Liver (tissue), 3 donors: ENCODE measurements at regions not wholly inside any gene's neighbourhood (a gene's known extent, or its start where the extent isn't known, plus 50 kb on each side); places are given as distances from the start of the nearest gene placed in this dataset.

Experiments
- ATF3 ChIP-seq: IDR thresholded peaks from 2 replicates; pipeline ENCODE4 v1.6.1; 2016; ENCODE audit warnings: antibody characterized with exemption
- CTCF ChIP-seq: fragments of 150-350 bp; IDR thresholded peaks from 2 replicates; pipeline ENCODE4 v1.5.1; 2017; ENCODE audit warnings: improper control_type of control experiment, low read depth, low read length; ENCODE audit not compliant: missing input control
- EGR1 ChIP-seq, 2 donors: IDR thresholded peaks; 2 replicates each; pipeline ENCODE4 v1.6.1; 2016 to 2018; ENCODE audit warnings: antibody characterized with exemption in 2 of 2, low read depth in 2 of 2
- FOXA1 ChIP-seq: IDR thresholded peaks from 2 replicates; pipeline ENCODE4 v1.6.1; 2016; ENCODE audit warnings: antibody characterized with exemption
- GABPA ChIP-seq, 2 donors: IDR thresholded peaks in 1 of 2; conservative IDR thresholded peaks in 1 of 2; 2 replicates each; pipeline ENCODE4 v1.6.1; 2016; ENCODE audit warnings: antibody characterized with exemption in 2 of 2, mild to moderate bottlenecking in 1 of 2, moderate library complexity in 1 of 2
- JUND ChIP-seq, 2 donors: IDR thresholded peaks; 2 replicates each; pipeline ENCODE4 v1.6.1; 2016; ENCODE audit warnings: antibody characterized with exemption in 2 of 2
- MAX ChIP-seq: IDR thresholded peaks from 2 replicates; pipeline ENCODE4 v1.6.1; 2016; ENCODE audit warnings: antibody characterized with exemption
- RAD21 ChIP-seq, 2 donors: IDR thresholded peaks; 2 replicates each; pipeline ENCODE4 v1.6.1; 2016; ENCODE audit warnings: antibody characterized with exemption in 2 of 2, mild to moderate bottlenecking in 2 of 2
- RXRA ChIP-seq, 2 donors: IDR thresholded peaks; 2 replicates each; pipeline ENCODE4 v1.6.1; 2017 to 2018; ENCODE audit warnings: antibody characterized with exemption in 2 of 2, mild to moderate bottlenecking in 1 of 2
- TAF1 ChIP-seq: conservative IDR thresholded peaks from 2 replicates; pipeline ENCODE4 v1.6.1; 2016; ENCODE audit warnings: antibody characterized with exemption, mild to moderate bottlenecking
- TF ChIP-seq, protein P1 (sequence below): IDR thresholded peaks from 2 replicates; pipeline ENCODE4 v1.6.1; 2016; ENCODE audit warnings: antibody characterized with exemption, mild to moderate bottlenecking
- donor health status: healthy.
- donor health status: healthy.

- TF ChIP-seq FOXA1 = no peak
- TF ChIP-seq CTCF = no peak
- no peak for TF ChIP-seq MAX
- no peak for TF ChIP-seq ATF3
- TF ChIP-seq, protein P1, sequence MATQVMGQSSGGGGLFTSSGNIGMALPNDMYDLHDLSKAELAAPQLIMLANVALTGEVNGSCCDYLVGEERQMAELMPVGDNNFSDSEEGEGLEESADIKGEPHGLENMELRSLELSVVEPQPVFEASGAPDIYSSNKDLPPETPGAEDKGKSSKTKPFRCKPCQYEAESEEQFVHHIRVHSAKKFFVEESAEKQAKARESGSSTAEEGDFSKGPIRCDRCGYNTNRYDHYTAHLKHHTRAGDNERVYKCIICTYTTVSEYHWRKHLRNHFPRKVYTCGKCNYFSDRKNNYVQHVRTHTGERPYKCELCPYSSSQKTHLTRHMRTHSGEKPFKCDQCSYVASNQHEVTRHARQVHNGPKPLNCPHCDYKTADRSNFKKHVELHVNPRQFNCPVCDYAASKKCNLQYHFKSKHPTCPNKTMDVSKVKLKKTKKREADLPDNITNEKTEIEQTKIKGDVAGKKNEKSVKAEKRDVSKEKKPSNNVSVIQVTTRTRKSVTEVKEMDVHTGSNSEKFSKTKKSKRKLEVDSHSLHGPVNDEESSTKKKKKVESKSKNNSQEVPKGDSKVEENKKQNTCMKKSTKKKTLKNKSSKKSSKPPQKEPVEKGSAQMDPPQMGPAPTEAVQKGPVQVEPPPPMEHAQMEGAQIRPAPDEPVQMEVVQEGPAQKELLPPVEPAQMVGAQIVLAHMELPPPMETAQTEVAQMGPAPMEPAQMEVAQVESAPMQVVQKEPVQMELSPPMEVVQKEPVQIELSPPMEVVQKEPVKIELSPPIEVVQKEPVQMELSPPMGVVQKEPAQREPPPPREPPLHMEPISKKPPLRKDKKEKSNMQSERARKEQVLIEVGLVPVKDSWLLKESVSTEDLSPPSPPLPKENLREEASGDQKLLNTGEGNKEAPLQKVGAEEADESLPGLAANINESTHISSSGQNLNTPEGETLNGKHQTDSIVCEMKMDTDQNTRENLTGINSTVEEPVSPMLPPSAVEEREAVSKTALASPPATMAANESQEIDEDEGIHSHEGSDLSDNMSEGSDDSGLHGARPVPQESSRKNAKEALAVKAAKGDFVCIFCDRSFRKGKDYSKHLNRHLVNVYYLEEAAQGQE = no peak
- TF ChIP-seq EGR1 (IDR thresholded peaks at IDR 0.05; ENCODE audit: low read depth in 2 of 2) = no peak
- TF ChIP-seq RXRA (IDR thresholded peaks at IDR 0.05) = no peak
- TF ChIP-seq TAF1 = no peak
- TF ChIP-seq GABPA (IDR thresholded peaks at IDR 0.05 in 1 of 2, conservative IDR thresholded peaks at IDR 0.05 in 1 of 2) = no peak
- no peak for TF ChIP-seq JUND (IDR thresholded peaks at IDR 0.05)
- TF ChIP-seq RAD21 (IDR thresholded peaks at IDR 0.05) = no peak
These were observed 188.5 kb downstream of the LRRC70 start for GRCh38 chr5:62767077-62767476.
